ENCODE measurements at regions not wholly inside any gene's neighbourhood (a gene's known extent, or its start where the extent isn't known, plus 50 kb on each side); places are given as distances from the start of the nearest gene placed in this dataset.

- DNase-seq (ENCODE audit: low spot score), result no peak
These were observed 633.1 kb downstream of the BCL11A start for GRCh38 chr2:59920307-59920706.

- DNase-seq (ENCODE audit: low spot score), result no peak
These were observed 633.9 kb downstream of the BCL11A start for GRCh38 chr2:59919579-59919978.

GRCh38 chr2:59912042-59912441 is 641.4 kb downstream of the BCL11A start:
- no peak for DNase-seq (ENCODE audit: low spot score)

- no peak for DNase-seq (ENCODE audit: low spot score)
These were observed 643.3 kb downstream of the BCL11A start for GRCh38 chr2:59910166-59910565.

GRCh38 chr2:59909147-59909546 is 644.3 kb downstream of the BCL11A start:
- no peak for DNase-seq (ENCODE audit: low spot score)

GRCh38 chr2:59905731-59906130 is 647.7 kb downstream of the BCL11A start:
- no peak for DNase-seq (ENCODE audit: low spot score)

GRCh38 chr2:59903994-59904544 is 649.4 kb downstream of the BCL11A start:
- DNase-seq (ENCODE audit: low spot score), result no peak

DNA sequence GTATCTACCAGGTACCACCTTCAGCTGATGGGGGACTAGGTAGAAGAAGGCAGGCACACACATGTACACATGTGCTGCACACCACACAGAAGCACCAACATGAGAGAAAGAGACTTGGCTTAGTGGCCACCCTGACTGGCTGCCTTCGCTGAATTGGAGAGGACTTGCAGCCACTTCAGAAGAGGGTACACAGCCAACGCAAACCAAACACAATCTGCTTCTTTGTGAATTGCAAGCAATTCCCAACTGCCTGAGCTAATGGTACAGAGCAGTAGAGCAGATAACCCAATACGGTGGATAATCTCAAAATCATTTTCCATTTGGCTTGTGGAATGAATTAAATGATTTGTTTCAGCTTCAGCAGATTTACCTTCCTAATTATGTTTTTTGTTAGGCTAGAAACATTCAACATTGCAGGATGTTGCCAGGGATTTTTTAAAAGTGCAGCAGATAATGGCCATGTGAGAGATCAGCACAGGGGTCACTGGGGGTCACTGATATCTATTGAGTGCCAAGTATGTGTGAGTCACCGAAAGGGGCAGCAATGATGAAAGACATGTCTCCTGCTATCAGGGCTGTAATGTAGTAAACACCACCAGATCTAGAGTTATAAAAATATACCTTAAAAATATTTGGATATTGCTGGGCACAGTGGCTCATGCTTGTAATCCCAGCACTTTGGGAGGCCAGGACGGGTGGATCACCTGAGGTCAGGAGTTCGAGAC is 652.6 kb downstream of the BCL11A start:
- no peak for DNase-seq (ENCODE audit: low spot score)

- no peak for DNase-seq (ENCODE audit: low spot score)
These were observed 653.8 kb downstream of the BCL11A start for GRCh38 chr2:59899692-59900091.

- no peak for DNase-seq (ENCODE audit: low spot score)
These were observed 656.8 kb downstream of the BCL11A start for GRCh38 chr2:59896499-59897245.

DNA sequence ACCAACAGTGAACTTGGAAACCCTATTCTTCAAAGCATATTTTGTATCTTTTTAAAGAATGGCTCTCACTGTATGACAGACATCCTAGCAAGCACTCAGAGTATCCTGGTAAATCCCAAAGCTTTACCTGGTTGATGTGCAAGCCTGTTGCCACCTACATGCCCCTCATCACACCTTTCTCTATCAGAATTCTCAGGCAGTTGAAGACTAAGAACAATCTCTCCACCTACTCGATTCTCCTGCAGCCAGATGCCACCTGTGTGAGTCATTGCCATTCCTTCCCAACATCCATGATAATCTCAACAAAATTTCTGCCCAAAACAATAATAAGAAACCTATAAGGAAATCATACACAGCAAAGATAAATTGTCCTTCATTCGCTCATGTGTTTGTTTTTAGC is 659.8 kb downstream of the BCL11A start:
- no peak for DNase-seq (ENCODE audit: low spot score)

- no peak for DNase-seq (ENCODE audit: low spot score)
These were observed 661.1 kb downstream of the BCL11A start for GRCh38 chr2:59892398-59892797.

DNA sequence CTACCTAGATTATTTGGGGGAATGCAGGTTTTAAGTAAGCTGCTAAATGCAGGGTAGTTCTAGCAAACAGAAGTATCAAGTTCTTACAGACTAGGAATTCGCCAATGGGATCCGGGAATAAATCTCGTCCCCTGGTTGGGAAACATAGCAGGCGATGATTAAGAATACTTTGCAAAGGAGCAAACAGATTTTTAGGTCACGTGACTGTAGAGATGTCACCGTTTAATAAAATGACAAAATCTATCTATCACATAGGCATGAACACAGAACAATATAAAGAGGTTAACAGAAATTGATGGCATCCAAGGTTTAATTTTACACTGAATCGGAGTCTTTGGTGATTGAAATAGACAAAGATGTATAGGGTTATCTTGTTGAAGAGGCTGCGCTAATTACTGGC is 664.1 kb downstream of the BCL11A start:
- DNase-seq (ENCODE audit: low spot score), result no peak

GRCh38 chr2:59888706-59889105 is 664.7 kb downstream of the BCL11A start:
- DNase-seq (ENCODE audit: low spot score), result no peak

GRCh38 chr2:59888015-59888414 is 665.4 kb downstream of the BCL11A start:
- no peak for DNase-seq (ENCODE audit: low spot score)

GRCh38 chr2:59887366-59887765 is 666.1 kb downstream of the BCL11A start:
- no peak for DNase-seq (ENCODE audit: low spot score)

GRCh38 chr2:59886759-59887158 is 666.7 kb downstream of the BCL11A start:
- DNase-seq (ENCODE audit: low spot score), result no peak

DNA sequence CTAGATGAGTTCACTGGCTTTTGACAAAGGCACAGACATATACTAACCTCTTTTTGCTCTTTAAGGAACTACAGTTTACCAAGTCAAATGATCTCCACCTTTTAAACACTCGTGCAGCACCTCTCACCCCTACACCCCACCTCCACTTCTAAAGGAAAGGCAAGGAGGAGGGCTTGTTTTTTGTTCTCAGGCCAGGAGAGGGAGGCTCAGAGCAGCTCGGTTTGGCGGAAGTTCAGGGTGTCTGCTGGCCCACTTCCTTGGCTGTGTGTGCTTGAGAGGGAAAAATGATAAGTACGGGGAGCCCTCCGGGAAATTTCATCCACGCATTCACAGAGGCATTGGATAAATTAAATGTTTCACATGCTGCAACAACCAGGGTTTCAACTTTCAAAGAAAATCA is 667.9 kb downstream of the BCL11A start:
- no peak for DNase-seq (ENCODE audit: low spot score)

GRCh38 chr2:59884166-59884565 is 669.3 kb downstream of the BCL11A start:
- no peak for DNase-seq (ENCODE audit: low spot score)

GRCh38 chr2:59882822-59883221 is 670.6 kb downstream of the BCL11A start:
- no peak for DNase-seq (ENCODE audit: low spot score)

DNA sequence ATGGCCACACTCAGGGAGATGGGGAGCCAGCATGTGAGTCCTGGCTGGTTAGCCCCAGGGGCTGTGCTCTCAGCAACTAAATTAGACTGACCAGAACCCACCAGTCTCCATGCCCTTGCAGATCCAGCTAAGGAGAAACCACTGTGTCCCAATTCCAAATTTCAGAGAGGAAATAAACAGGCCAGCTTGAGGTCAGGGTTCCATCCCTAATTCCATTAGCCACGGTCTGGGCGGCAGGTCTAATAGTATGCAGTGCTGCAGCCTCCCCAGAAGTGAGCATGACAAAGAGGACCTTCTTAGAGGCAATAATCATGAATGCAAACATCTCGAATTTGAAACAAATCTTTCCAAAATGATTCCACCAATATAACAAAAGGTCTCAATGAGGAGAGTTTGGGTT is 671.2 kb downstream of the BCL11A start:
- no peak for DNase-seq (ENCODE audit: low spot score)

GRCh38 chr2:59881218-59881617 is 672.2 kb downstream of the BCL11A start:
- DNase-seq (ENCODE audit: low spot score), result no peak

DNA sequence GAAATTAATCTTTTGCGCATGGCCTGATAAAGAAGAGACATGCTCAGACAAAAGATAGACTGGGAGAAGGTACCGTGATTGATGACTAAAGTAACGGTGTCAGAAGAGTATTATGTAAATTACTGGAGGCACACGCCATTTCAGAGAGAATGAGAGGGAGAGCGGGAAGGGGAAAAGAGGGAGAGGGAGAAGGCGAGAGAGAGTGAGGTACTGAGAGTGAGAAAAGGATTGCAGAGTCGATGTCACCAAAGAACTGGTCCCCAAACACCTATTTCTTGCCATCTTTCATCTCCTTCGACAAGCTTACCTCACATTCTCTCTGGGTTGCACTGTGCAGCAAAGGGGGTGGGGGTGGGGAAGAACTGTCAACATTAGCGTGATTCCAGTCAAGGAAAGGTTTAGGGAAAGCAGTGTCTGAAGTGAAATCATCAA is 673.7 kb downstream of the BCL11A start:
- no peak for DNase-seq (ENCODE audit: low spot score)
